ENCODE measurements at regions not wholly inside any gene's neighbourhood (a gene's known extent, or its start where the extent isn't known, plus 50 kb on each side); places are given as distances from the start of the nearest gene placed in this dataset.

DNA sequence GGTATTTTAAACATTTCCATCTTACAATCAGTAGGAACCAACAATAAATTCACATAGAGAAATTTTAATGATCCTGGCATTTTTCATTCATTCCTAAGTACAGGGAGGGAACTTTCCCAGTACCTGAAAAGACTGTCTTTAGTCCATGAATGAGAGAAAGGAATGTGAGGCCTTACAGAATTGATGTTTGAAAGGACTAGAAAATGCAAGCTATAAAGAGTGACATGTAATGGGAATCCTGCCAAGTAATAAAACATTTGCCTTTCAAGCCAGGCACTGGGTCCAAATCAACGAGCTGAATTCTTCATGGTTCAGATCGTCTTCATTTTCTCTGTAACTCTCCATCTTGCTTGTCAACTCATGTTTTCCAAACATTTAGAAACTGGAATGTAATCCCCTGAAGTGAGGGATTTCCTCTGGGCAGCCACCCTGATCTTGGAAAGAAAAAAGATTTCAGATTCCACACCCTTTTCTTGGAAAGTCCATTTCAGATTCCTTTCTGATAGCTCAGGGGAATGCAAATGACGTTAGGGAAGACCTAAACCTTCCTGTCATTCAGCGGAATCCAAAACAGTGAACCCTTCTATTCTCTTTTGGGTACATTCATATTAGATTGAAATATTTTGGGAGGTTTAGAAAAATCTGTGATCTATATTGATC, 315.8 kb downstream of the SH3GL2 start:
- no peak for DNase-seq (ENCODE audit: low read depth)

DNA sequence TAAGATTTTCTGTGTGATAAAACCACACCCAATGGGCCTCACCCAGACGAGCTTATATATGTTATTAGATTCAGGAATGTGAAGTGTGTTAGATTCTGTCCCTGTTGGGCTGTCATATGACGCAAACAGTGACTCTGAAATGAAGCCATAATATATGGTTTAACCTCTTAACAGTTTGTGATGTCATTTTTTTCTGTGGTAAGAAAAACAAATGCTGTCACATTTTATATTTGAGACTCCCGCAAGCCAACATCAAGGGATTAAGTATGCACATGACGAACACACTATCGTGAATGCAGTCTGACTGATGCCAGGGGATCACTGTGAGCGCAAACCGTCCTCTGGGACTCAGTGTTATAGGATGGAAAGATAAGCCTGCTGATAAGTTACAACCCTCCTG, 321.7 kb downstream of the SH3GL2 start:
- DNase-seq (ENCODE audit: low read depth): no peak

DNA sequence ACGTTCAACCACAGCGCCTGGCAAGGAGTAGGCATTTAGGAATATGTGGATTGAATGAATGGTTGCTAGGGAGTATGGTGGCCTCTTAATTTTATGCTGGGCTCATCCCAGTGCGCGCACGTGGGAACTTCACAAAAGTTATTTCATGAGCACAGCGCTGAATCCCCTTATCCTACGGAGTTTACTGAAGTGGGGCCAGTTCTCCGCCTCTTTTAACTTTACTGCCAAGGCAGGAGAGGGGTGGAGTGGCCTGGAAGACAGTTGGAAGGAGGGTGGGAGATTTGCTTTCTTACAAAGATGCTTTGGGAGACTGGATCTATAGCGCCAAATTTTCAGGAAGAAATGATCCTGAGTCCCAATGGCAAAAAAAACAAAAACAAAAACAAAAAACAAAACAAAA, 326.5 kb downstream of the SH3GL2 start:
- DNase-seq (ENCODE audit: low read depth): no peak

DNA sequence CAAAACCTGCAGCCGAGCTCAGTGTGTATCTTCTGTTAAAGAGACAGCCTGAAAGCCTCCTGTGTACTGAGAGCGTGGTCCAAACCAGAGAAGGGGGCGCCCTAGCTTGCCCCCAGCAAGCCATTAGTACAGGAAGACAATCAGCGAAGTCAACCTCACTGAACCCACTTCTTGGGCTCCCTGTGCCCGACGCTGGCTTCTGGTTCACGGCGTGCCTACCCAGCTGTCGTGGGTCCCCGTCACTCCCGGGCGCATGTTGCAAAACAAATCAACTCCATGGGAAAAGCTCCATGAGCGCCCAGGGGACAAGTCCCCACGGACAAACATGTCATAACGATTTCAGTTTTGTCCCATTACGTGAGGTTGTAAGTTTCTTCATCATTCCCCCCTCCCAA, 326.9 kb downstream of the SH3GL2 start:
- no peak for DNase-seq (ENCODE audit: low read depth)

- DNase-seq (ENCODE audit: low read depth): no peak
Observed at GRCh38 chr9:17906176-17906840, 327.4 kb downstream of the SH3GL2 start.

DNA sequence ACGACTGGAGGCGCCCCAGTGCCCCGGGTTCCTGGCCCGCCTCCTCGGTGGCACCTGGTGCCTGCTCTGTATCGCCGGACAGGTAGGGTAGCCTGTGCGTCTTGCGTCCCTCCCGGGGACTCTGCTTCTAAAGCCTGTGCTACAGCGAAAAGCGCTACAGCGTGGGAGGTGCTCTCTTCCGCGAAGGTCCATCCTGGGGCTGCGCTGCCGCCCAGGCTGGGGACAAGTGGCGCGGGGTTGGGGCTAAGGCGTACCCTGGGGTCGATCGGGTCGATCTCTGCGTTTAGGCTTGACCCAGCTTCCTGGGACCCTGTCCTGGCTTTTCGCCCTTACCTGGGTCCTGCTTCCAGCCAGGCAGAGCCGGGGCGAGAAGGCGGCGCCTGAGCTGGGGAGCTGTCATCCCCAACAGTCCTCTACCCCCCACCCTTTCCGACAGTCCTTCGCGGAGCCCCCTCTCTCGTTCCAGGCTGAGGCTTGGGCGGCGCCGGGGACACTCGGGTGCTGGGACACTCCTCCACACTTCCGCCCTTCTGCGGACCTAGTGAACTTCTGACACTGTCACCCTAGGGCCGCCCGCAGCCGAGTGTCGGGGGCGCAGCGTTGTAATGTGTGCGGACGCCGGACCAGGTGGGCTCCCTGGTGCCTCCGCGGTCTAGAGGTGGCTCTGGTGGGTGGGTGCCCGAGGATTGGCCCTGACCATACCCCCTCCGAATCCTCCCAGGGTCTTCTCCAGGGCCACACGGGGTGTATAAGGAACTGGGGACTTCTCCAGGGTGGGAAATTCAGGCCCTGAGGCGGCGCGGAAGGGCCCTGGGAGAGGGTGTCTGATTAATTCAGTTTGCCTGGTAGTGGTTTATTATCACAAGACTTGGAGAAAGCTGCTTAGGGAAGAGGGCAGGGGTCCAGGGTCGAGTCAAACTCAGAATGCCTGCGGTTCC, 328.2 kb downstream of the SH3GL2 start:
- no peak for DNase-seq (ENCODE audit: low read depth)

GRCh38 chr9:17907779-17908508, 329.1 kb downstream of the SH3GL2 start:
- DNase-seq (ENCODE audit: low read depth): no peak

GRCh38 chr9:17926246-17926645, 347.4 kb downstream of the SH3GL2 start:
- no peak for DNase-seq (ENCODE audit: low read depth)

- no peak for DNase-seq (ENCODE audit: low read depth)
Observed at GRCh38 chr9:17927616-17928015, 348.8 kb downstream of the SH3GL2 start.

GRCh38 chr9:17928228-17928627, 349.4 kb downstream of the SH3GL2 start:
- no peak for DNase-seq (ENCODE audit: low read depth)

GRCh38 chr9:17928768-17929167, 349.9 kb downstream of the SH3GL2 start:
- DNase-seq (ENCODE audit: low read depth): no peak

GRCh38 chr9:17929506-17929905, 350.6 kb downstream of the SH3GL2 start:
- no peak for DNase-seq (ENCODE audit: low read depth)

GRCh38 chr9:17930071-17930470, 351.2 kb downstream of the SH3GL2 start:
- DNase-seq (ENCODE audit: low read depth): no peak

GRCh38 chr9:17936365-17936764, 357.5 kb downstream of the SH3GL2 start:
- no peak for DNase-seq (ENCODE audit: low read depth)

DNA sequence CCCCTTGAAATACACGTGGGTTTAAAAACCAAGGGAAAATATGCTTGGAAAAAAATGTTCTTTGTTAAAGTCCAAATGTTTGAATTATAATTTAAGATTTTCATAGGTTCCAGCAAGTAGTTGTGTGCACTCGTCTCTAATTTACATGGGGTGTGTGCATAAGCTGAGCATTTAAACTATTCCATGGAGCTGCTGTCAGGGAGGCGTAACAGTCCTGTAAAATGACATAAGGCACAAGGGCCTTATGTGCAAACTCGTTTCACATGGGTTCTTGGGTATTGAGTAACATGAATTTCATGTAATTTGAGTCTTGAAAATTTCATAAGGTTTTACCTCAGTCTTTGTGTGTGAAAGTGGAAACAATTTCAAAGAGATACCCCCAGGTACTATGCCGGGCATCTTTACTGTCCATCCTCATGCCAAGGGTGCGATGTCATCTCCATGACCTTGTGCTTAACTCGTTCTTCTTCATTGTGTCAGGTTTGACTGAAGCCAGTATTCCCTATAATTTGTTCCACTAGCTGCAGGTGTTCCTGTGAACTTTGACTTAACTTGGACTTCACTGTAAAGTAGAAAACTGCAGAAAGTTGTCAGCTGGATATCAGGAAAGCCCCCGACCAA, 359.3 kb downstream of the SH3GL2 start:
- DNase-seq (ENCODE audit: low read depth): no peak

DNA sequence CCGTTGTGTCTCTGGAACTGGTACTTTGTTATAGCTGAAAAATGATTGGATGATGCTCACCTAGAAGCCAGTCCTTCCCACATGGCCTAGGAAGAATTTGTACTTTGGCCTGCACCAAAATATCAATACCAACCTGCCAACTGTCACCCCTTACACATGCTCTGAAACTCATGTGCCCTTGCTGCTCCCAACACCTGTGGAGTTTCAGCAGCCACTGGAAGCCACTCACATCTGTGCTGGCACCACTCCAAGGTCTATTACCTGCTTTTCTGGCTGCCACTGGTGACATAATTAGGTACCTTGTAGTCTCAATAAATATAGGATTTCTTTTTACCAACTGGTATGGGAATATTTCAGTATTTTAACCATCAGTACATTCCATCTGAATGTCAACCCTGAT, 363.6 kb downstream of the SH3GL2 start:
- no peak for DNase-seq (ENCODE audit: low read depth)

DNA sequence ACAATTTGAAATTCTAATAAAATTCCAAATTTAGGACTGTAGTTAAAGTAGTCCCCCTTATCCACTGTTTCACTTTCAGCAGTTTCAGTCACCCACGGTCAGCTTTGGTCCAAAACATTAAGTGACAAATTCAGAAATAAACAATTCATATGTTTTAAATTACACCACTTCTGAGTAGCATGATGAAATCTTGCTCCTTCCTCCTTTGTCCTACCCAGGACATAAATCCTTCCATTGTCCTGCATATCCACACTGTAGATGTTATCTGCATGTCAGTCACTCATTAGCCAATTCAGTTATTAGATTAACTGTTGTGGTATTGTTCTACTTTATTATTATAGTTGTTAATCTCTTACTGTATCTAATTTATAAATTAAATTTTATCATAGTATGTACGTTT, 376.5 kb downstream of the SH3GL2 start:
- no peak for DNase-seq (ENCODE audit: low read depth)

DNA sequence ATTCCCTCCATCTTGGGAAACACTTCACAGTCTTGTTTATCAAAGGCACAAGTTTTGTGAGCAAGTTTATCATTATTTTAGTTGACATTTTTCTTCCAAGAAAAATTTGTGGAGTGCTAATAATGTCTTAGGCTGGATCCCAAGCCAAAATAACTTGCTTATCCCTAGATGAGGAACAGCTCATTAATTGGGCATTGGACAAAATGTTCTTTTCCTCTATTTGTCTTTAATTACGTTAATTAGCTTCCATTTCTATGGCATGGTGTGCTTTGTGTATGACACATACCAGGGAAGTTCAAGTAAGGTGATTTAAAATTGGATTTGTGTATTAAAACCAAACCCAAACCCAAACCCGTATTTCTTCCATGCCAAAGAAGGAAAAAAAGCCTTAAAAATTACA, 379.5 kb downstream of the SH3GL2 start:
- no peak for DNase-seq (ENCODE audit: low read depth)

DNA sequence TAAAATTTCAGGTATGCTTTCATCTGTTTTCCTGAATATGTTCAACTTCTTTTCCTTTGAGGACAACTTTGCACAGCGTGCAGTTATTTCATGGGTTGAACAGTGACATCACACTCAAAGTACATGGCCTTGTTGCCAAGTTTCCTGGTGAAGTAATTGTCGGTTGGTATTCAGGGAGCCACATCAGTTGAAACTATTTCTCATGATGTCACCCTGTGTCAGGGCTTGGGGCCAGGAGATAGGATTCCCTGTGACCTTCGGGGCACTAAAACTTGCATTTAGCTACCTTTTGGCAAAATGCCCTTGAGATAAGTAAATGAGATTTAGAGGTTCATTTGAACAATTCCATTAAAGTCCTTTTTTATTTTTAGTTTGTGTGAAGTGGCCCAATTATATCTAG, 383.9 kb downstream of the SH3GL2 start:
- DNase-seq (ENCODE audit: low read depth): no peak

DNA sequence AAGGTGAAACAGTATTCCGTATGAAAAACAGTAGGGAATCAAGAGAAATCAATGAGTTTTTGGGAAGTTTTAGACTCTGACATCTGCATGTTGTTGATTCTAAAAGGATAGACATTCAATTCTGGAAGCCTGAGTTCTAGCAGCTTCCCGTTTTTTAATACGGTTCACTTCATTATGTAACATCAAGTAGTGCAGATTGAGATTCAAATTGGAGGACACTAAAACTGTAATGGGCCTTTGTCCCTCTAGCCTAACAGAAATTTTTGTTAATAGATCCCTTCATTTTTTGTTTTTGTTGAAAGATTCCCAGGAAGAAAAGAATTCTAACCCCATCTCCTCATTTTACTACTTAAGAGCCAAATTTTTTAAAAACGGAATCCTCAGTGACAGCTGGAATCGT, 384.6 kb downstream of the SH3GL2 start:
- no peak for DNase-seq (ENCODE audit: low read depth)

GRCh38 chr9:17967731-17968130, 388.9 kb downstream of the SH3GL2 start:
- DNase-seq (ENCODE audit: low read depth): no peak

DNA sequence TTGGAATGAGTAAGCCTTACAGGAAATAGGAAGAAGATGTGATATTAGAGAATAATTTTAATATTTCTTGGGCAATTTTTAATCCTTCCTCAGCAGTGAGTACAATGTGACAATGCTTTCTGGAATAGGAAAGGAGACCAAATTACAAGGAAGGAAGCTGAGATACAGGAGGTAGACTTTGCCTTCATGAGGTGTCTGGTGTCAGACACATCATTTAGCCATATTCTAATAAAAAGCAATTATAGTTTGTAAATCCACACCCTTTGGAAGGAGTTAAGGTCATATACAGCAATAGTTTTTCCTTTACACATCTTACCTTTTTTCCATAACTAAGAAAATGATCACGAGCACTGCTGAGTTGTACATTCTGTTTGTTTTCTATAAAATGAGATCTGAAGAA, 390.4 kb downstream of the SH3GL2 start:
- no peak for DNase-seq (ENCODE audit: low read depth)

Measured in activated gamma-delta T cell treated with anti-CD3 and anti-CD28 coated beads, Interleukin-2, amount 50 U/mL, for 16 hours (primary cell).